ENCODE measurements at regions not wholly inside any gene's neighbourhood (a gene's known extent, or its start where the extent isn't known, plus 50 kb on each side); places are given as distances from the start of the nearest gene placed in this dataset.

DNA sequence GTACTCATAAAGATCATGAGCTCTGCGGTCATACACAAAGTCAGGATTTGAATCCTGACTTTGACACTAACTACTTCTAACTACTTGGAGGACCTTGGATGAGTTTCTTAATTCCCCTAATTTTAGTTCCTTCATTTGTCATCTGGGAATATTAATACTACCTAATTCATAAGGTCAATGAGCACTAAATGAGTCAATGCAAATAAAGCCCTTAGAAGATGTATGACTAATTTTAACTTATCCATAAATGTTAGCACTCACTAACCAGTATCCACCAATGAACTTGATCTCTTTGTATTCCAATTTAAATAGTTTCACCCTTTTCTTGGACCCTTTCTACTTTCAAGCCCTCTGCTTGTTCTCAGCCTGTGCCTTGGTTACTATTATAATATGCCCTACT lies 1106.4 kb downstream of the CDH18 start (continued):
- TF ChIP-seq, protein P1, sequence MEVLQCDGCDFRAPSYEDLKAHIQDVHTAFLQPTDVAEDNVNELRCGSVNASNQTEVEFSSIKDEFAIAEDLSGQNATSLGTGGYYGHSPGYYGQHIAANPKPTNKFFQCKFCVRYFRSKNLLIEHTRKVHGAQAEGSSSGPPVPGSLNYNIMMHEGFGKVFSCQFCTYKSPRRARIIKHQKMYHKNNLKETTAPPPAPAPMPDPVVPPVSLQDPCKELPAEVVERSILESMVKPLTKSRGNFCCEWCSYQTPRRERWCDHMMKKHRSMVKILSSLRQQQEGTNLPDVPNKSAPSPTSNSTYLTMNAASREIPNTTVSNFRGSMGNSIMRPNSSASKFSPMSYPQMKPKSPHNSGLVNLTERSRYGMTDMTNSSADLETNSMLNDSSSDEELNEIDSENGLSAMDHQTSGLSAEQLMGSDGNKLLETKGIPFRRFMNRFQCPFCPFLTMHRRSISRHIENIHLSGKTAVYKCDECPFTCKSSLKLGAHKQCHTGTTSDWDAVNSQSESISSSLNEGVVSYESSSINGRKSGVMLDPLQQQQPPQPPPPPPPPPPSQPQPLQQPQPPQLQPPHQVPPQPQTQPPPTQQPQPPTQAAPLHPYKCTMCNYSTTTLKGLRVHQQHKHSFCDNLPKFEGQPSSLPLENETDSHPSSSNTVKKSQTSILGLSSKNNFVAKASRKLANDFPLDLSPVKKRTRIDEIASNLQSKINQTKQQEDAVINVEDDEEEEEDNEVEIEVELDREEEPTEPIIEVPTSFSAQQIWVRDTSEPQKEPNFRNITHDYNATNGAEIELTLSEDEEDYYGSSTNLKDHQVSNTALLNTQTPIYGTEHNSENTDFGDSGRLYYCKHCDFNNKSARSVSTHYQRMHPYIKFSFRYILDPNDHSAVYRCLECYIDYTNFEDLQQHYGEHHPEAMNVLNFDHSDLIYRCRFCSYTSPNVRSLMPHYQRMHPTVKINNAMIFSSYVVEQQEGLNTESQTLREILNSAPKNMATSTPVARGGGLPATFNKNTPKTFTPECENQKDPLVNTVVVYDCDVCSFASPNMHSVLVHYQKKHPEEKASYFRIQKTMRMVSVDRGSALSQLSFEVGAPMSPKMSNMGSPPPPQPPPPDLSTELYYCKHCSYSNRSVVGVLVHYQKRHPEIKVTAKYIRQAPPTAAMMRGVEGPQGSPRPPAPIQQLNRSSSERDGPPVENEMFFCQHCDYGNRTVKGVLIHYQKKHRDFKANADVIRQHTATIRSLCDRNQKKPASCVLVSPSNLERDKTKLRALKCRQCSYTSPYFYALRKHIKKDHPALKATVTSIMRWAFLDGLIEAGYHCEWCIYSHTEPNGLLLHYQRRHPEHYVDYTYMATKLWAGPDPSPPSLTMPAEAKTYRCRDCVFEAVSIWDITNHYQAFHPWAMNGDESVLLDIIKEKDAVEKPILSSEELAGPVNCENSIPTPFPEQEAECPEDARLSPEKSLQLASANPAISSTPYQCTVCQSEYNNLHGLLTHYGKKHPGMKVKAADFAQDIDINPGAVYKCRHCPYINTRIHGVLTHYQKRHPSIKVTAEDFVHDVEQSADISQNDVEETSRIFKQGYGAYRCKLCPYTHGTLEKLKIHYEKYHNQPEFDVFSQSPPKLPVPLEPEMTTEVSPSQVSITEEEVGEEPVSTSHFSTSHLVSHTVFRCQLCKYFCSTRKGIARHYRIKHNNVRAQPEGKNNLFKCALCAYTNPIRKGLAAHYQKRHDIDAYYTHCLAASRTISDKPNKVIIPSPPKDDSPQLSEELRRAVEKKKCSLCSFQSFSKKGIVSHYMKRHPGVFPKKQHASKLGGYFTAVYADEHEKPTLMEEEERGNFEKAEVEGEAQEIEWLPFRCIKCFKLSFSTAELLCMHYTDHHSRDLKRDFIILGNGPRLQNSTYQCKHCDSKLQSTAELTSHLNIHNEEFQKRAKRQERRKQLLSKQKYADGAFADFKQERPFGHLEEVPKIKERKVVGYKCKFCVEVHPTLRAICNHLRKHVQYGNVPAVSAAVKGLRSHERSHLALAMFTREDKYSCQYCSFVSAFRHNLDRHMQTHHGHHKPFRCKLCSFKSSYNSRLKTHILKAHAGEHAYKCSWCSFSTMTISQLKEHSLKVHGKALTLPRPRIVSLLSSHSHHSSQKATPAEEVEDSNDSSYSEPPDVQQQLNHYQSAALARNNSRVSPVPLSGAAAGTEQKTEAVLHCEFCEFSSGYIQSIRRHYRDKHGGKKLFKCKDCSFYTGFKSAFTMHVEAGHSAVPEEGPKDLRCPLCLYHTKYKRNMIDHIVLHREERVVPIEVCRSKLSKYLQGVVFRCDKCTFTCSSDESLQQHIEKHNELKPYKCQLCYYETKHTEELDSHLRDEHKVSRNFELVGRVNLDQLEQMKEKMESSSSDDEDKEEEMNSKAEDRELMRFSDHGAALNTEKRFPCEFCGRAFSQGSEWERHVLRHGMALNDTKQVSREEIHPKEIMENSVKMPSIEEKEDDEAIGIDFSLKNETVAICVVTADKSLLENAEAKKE (CRISPR knock-in tag; IDR thresholded peaks at IDR 0.05): no peak
- TF ChIP-seq CREB1 (CRISPR knock-in tag; IDR thresholded peaks at IDR 0.05; ENCODE audit: low read depth): no peak
- TF ChIP-seq, protein P2, sequence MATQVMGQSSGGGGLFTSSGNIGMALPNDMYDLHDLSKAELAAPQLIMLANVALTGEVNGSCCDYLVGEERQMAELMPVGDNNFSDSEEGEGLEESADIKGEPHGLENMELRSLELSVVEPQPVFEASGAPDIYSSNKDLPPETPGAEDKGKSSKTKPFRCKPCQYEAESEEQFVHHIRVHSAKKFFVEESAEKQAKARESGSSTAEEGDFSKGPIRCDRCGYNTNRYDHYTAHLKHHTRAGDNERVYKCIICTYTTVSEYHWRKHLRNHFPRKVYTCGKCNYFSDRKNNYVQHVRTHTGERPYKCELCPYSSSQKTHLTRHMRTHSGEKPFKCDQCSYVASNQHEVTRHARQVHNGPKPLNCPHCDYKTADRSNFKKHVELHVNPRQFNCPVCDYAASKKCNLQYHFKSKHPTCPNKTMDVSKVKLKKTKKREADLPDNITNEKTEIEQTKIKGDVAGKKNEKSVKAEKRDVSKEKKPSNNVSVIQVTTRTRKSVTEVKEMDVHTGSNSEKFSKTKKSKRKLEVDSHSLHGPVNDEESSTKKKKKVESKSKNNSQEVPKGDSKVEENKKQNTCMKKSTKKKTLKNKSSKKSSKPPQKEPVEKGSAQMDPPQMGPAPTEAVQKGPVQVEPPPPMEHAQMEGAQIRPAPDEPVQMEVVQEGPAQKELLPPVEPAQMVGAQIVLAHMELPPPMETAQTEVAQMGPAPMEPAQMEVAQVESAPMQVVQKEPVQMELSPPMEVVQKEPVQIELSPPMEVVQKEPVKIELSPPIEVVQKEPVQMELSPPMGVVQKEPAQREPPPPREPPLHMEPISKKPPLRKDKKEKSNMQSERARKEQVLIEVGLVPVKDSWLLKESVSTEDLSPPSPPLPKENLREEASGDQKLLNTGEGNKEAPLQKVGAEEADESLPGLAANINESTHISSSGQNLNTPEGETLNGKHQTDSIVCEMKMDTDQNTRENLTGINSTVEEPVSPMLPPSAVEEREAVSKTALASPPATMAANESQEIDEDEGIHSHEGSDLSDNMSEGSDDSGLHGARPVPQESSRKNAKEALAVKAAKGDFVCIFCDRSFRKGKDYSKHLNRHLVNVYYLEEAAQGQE (IDR thresholded peaks at IDR 0.05; ENCODE audit: unreplicated experiment): no peak
- no peak for TF ChIP-seq EZH2 (IDR thresholded peaks at IDR 0.05; ENCODE audit: low read depth, unreplicated experiment)
- TF ChIP-seq, protein P3, sequence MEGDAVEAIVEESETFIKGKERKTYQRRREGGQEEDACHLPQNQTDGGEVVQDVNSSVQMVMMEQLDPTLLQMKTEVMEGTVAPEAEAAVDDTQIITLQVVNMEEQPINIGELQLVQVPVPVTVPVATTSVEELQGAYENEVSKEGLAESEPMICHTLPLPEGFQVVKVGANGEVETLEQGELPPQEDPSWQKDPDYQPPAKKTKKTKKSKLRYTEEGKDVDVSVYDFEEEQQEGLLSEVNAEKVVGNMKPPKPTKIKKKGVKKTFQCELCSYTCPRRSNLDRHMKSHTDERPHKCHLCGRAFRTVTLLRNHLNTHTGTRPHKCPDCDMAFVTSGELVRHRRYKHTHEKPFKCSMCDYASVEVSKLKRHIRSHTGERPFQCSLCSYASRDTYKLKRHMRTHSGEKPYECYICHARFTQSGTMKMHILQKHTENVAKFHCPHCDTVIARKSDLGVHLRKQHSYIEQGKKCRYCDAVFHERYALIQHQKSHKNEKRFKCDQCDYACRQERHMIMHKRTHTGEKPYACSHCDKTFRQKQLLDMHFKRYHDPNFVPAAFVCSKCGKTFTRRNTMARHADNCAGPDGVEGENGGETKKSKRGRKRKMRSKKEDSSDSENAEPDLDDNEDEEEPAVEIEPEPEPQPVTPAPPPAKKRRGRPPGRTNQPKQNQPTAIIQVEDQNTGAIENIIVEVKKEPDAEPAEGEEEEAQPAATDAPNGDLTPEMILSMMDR (conservative IDR thresholded peaks at IDR 0.05; ENCODE audit: low read depth in 2 of 2): no peak
- no peak for TF ChIP-seq NANOG (IDR thresholded peaks at IDR 0.05; ENCODE audit: borderline replicate concordance)
- TF ChIP-seq EZH2phosphoT487 (IDR thresholded peaks at IDR 0.05; ENCODE audit: unreplicated experiment): no peak
- no peak for TF ChIP-seq JUNB (IDR thresholded peaks at IDR 0.05; ENCODE audit: unreplicated experiment)
- TF ChIP-seq POLR2AphosphoS5 (IDR thresholded peaks at IDR 0.05; ENCODE audit: low read depth): no peak
- no peak for TF ChIP-seq STAT1 (IDR thresholded peaks at IDR 0.05; ENCODE audit: unreplicated experiment)
